Activated T-cell treated with anti-CD3 and anti-CD28 coated beads for 1 hour (primary cell): ENCODE measurements at regions not wholly inside any gene's neighbourhood (a gene's known extent, or its start where the extent isn't known, plus 50 kb on each side); places are given as distances from the start of the nearest gene placed in this dataset.
"Not testable (repeated sequence)": the region's sequence is repeated elsewhere in the genome, so short reads cannot be mapped to it uniquely, and the experiment has no call there.

ENCODE experiments used
- DNase-seq: peaks from one replicate; pipeline ENCODE4 v3.0.0-alpha.2; 2020; ENCODE audit warnings: low read depth

- no peak for DNase-seq
Observed at GRCh38 chr2:122328816-122329215, 573.4 kb downstream of the TSN start.

- no peak for DNase-seq
Observed at GRCh38 chr2:122329278-122329677, 573.8 kb downstream of the TSN start.

GRCh38 chr2:122333932-122334331 lies 578.5 kb downstream of the TSN start:
- DNase-seq: no peak

- DNase-seq: no peak
Observed at GRCh38 chr2:122338000-122338399, 582.5 kb downstream of the TSN start.

- no peak for DNase-seq
Observed at GRCh38 chr2:122340246-122340645, 584.8 kb downstream of the TSN start.

- no peak for DNase-seq
Observed at GRCh38 chr2:122341007-122341406, 585.6 kb downstream of the TSN start.

- DNase-seq: not testable (repeated sequence)
Observed at GRCh38 chr2:122352151-122352550, 596.7 kb downstream of the TSN start.

GRCh38 chr2:122357998-122358397 lies 602.5 kb downstream of the TSN start:
- no peak for DNase-seq

GRCh38 chr2:122358729-122359128 lies 603.3 kb downstream of the TSN start:
- DNase-seq: no peak

- no peak for DNase-seq
Observed at GRCh38 chr2:122363885-122364284, 608.4 kb downstream of the TSN start.

- no peak for DNase-seq
Observed at GRCh38 chr2:122366427-122366826, 611.0 kb downstream of the TSN start.

GRCh38 chr2:122366969-122367645 lies 611.7 kb downstream of the TSN start:
- DNase-seq: no peak

GRCh38 chr2:122367646-122368010 lies 612.2 kb downstream of the TSN start:
- DNase-seq: no peak

GRCh38 chr2:122368576-122369243 lies 613.3 kb downstream of the TSN start:
- DNase-seq: no peak

GRCh38 chr2:122378521-122378920 lies 623.1 kb downstream of the TSN start:
- no peak for DNase-seq

GRCh38 chr2:122384768-122385333 lies 629.4 kb downstream of the TSN start:
- no peak for DNase-seq

GRCh38 chr2:122388208-122388607 lies 632.8 kb downstream of the TSN start:
- DNase-seq: no peak

GRCh38 chr2:122389694-122390093 lies 634.2 kb downstream of the TSN start:
- DNase-seq: no peak

- DNase-seq: no peak
Observed at GRCh38 chr2:122390406-122390805, 635.0 kb downstream of the TSN start.

- DNase-seq: no peak
Observed at GRCh38 chr2:122391726-122392125, 636.3 kb downstream of the TSN start.

- DNase-seq: no peak
Observed at GRCh38 chr2:122395687-122396086, 640.2 kb downstream of the TSN start.

GRCh38 chr2:122411231-122411630 lies 655.8 kb downstream of the TSN start:
- DNase-seq: no peak

- no peak for DNase-seq
Observed at GRCh38 chr2:122412360-122412759, 656.9 kb downstream of the TSN start.

- no peak for DNase-seq
Observed at GRCh38 chr2:122414902-122415301, 659.5 kb downstream of the TSN start.
